Astrocyte (in vitro differentiated cells and primary cell): ENCODE measurements at regions not wholly inside any gene's neighbourhood (a gene's known extent, or its start where the extent isn't known, plus 50 kb on each side); places are given as distances from the start of the nearest gene placed in this dataset.

Experiments
- DNase-seq: peaks from one replicate; pipeline ENCODE4 v3.0.0-alpha.2; 2010; ENCODE audit warnings: low read depth
- FAIRE-seq: peaks from 2 replicates; lab custom pipeline; 2011; peaks lifted over from hg19 to GRCh38; lab: Jason Lieb, UNC
- H2AFZ ChIP-seq: 2 replicates; pipeline ENCODE4 v1.6.0; 2012; ENCODE audit warnings: low read depth, low read length, inconsistent platforms
- H3K27ac ChIP-seq: 2 replicates; pipeline ENCODE4 v1.5.1; 2011; ENCODE audit warnings: low read depth, low read length, inconsistent platforms
- H3K27me3 ChIP-seq: 2 replicates; pipeline ENCODE4 v1.6.0; 2011; ENCODE audit warnings: low read length, inconsistent platforms; ENCODE audit not compliant: insufficient read depth
- H3K36me3 ChIP-seq: 2 replicates; pipeline ENCODE4 v1.5.1; 2011; ENCODE audit warnings: low read length, inconsistent platforms; ENCODE audit not compliant: insufficient read depth
- H3K4me1 ChIP-seq: 2 replicates; pipeline ENCODE4 v1.5.1; 2011; ENCODE audit warnings: low read length, inconsistent platforms; ENCODE audit not compliant: insufficient read depth
- H3K4me2 ChIP-seq: 2 replicates; pipeline ENCODE4 v1.6.0; 2012; ENCODE audit warnings: low read length, inconsistent platforms
- H3K4me3 ChIP-seq: 2 replicates; pipeline ENCODE4 v1.5.1; 2011; ENCODE audit warnings: low read depth, mild to moderate bottlenecking, low read length, inconsistent platforms; ENCODE audit not compliant: insufficient read depth
- H3K79me2 ChIP-seq: 2 replicates; pipeline ENCODE4 v1.6.0; 2012; ENCODE audit warnings: mild to moderate bottlenecking, low read length, inconsistent platforms; ENCODE audit not compliant: insufficient read depth
- H3K9ac ChIP-seq: 2 replicates; pipeline ENCODE4 v1.6.0; 2012; ENCODE audit warnings: mild to moderate bottlenecking, low read length, inconsistent platforms
- H3K9me3 ChIP-seq: 2 replicates; pipeline ENCODE4 v1.5.1; 2012; ENCODE audit warnings: low read depth, mild to moderate bottlenecking, low read length, inconsistent platforms; ENCODE audit not compliant: insufficient read depth
- H4K20me1 ChIP-seq: 2 replicates; pipeline ENCODE4 v1.6.0; 2012; ENCODE audit warnings: low read length, inconsistent platforms; ENCODE audit not compliant: insufficient read depth
- H3K27ac Mint-ChIP-seq: one replicate; pipeline ENCODE4 v1.8.0; 2021; ENCODE audit warnings: mild to moderate bottlenecking, mixed read lengths; ENCODE audit not compliant: unreplicated experiment
- H3K27me3 Mint-ChIP-seq: one replicate; pipeline ENCODE4 v1.8.0; 2021; ENCODE audit warnings: low read depth, mixed read lengths; ENCODE audit not compliant: unreplicated experiment
- H3K36me3 Mint-ChIP-seq: one replicate; pipeline ENCODE4 v1.8.0; 2021; ENCODE audit warnings: low read depth, mixed read lengths; ENCODE audit not compliant: unreplicated experiment
- H3K4me1 Mint-ChIP-seq: one replicate; pipeline ENCODE4 v1.8.0; 2021; ENCODE audit warnings: low read depth, mixed read lengths; ENCODE audit not compliant: unreplicated experiment
- H3K4me3 Mint-ChIP-seq: one replicate; pipeline ENCODE4 v1.8.0; 2021; ENCODE audit warnings: mild to moderate bottlenecking, moderate library complexity, mixed read lengths; ENCODE audit not compliant: unreplicated experiment
- H3K9me3 Mint-ChIP-seq: one replicate; pipeline ENCODE4 v1.8.0; 2021; ENCODE audit warnings: mild to moderate bottlenecking, mixed read lengths; ENCODE audit not compliant: unreplicated experiment
- CTCF ChIP-seq: IDR thresholded peaks from 2 replicates; pipeline ENCODE4 v1.5.1; 2011; ENCODE audit warnings: low read depth, mild to moderate bottlenecking, inconsistent platforms, low read length, moderate library complexity; ENCODE audit not compliant: insufficient read depth
- EZH2 ChIP-seq: IDR thresholded peaks from 2 replicates; pipeline ENCODE4 v1.6.1; 2012; ENCODE audit warnings: mild to moderate bottlenecking, low read length, inconsistent platforms; ENCODE audit not compliant: insufficient read depth

GRCh38 chr6:144654506-144654905, 369.4 kb downstream of the UTRN start:
- Histone ChIP-seq H3K4me2 (no peak overlapping the region), H4K20me1 (no peaks in the 10 kb centered on the region), H3K4me3 (no peak overlapping the region), H3K4me1 (peaks cover 6% of the 10 kb centered on the region), H3K9ac (no peak overlapping the region), H3K79me2 (no peaks in the 10 kb centered on the region), H3K27me3 (no peaks in the 10 kb centered on the region), H3K36me3 (no peaks in the 10 kb centered on the region), H3K9me3 (no peaks in the 10 kb centered on the region), H3K27ac (no peak overlapping the region), H2AFZ (no peak overlapping the region)
- no peaks in the 10 kb centered on the region for H3K36me3 Mint-ChIP-seq
- H3K27ac Mint-ChIP-seq = no peak overlapping the region
- peaks cover 11% of the 10 kb centered on the region for H3K4me1 Mint-ChIP-seq
- TF ChIP-seq EZH2 (no peak), CTCF (no peak)
- H3K9me3 Mint-ChIP-seq = no peaks in the 10 kb centered on the region
- DNase-seq = no peak
- H3K4me3 Mint-ChIP-seq = no peak overlapping the region
- H3K27me3 Mint-ChIP-seq = no peaks in the 10 kb centered on the region
- no peak for FAIRE-seq

- Histone ChIP-seq H4K20me1 (no peaks in the 10 kb centered on the region), H2AFZ (no peak overlapping the region), H3K27me3 (no peaks in the 10 kb centered on the region), H3K4me3 (no peak overlapping the region), H3K4me1 (peaks cover 10% of the 10 kb centered on the region), H3K79me2 (no peaks in the 10 kb centered on the region), H3K9ac (no peak overlapping the region), H3K9me3 (no peaks in the 10 kb centered on the region), H3K27ac (no peak overlapping the region), H3K36me3 (no peaks in the 10 kb centered on the region), H3K4me2 (peak overlapping the region; percentile 10)
- Mint-ChIP-seq H3K4me1 (peaks cover 12% of the 10 kb centered on the region), H3K27ac (no peak overlapping the region), H3K4me3 (no peak overlapping the region), H3K9me3 (no peaks in the 10 kb centered on the region), H3K27me3 (no peaks in the 10 kb centered on the region), H3K36me3 (no peaks in the 10 kb centered on the region)
- TF ChIP-seq CTCF = no peak
- TF ChIP-seq EZH2 = no peak
- FAIRE-seq (no peak), DNase-seq (no peak)
These were observed 370.2 kb downstream of the UTRN start for GRCh38 chr6:144655376-144655775.

- H3K9ac ChIP-seq = no peak overlapping the region
- peaks cover 16% of the 10 kb centered on the region for H3K4me1 Mint-ChIP-seq
- FAIRE-seq (no peak), DNase-seq (no peak)
- no peak overlapping the region for H3K4me3 Mint-ChIP-seq
- no peaks in the 10 kb centered on the region for H3K27me3 Mint-ChIP-seq
- no peak for TF ChIP-seq EZH2
- no peak for TF ChIP-seq CTCF
- H3K4me1 ChIP-seq = peaks cover 17% of the 10 kb centered on the region
- H3K27ac ChIP-seq = no peak overlapping the region
- no peak overlapping the region for H2AFZ ChIP-seq
- peak overlapping the region; percentile 26 for H3K27ac Mint-ChIP-seq
- H3K9me3 ChIP-seq = no peaks in the 10 kb centered on the region
- no peaks in the 10 kb centered on the region for H4K20me1 ChIP-seq
- H3K36me3 Mint-ChIP-seq = no peaks in the 10 kb centered on the region
- no peaks in the 10 kb centered on the region for H3K36me3 ChIP-seq
- no peak overlapping the region for H3K4me3 ChIP-seq
- no peaks in the 10 kb centered on the region for H3K9me3 Mint-ChIP-seq
- peak overlapping the region; percentile 6 for H3K4me2 ChIP-seq
- no peaks in the 10 kb centered on the region for H3K27me3 ChIP-seq
- H3K79me2 ChIP-seq = no peaks in the 10 kb centered on the region
These were observed 372.6 kb downstream of the UTRN start for GRCh38 chr6:144657691-144658090.
